ENCODE measurements at regions not wholly inside any gene's neighbourhood (a gene's known extent, or its start where the extent isn't known, plus 50 kb on each side); places are given as distances from the start of the nearest gene placed in this dataset.
A peak's percentile ranks its signal among the peaks of the same experiment; 100 is the strongest.
"Not testable (repeated sequence)": the region's sequence is repeated elsewhere in the genome, so short reads cannot be mapped to it uniquely, and the experiment has no call there.

DNA sequence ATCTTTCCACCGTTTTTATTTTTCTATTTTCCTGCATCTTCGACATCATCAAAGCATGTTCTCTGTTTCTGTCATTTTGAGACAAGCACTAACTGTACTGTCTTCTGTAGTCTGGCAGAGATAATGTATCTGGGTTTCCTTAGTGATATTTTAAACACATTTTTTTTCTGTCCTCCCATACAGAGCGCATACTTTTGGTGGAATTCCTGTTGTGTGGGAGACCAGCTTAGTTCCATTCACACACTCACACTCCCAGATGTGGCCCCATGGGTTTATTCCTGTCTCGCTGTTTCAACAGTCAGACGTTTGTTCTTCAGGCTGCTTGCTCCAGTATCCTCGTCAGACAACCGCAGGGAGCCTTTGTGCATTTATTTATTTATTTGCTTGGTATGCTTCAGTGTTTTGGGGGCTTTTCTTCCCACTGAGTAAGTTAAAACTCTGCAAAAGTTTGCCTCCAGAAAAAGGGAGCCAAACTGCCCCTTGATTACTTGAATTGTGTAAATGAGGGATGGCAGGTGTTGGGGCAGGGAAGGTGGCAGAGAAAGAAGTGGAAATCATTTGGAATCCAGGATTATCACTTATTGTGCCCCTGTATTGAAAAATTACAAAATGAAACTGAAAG lies 456.8 kb upstream of the KLF6 start:
- DNase-seq (peak in 1 of 2 donors; percentile 87), ATAC-seq (peak; percentile 82 to 92 (median 90))
- Histone ChIP-seq H3K27ac (peak overlapping the region; percentile 72 to 96 (median 89)), H3K4me1 (peaks cover 0 to 62% (median 46%) of the 10 kb centered on the region in 9 donors), H3K4me3 (peak overlapping the region in 9 of 10 donors; percentile 10 to 56 (median 45)), H3K27me3 (no peaks in the 10 kb centered on the region), H3K36me3 (no peaks in the 10 kb centered on the region), H3K9me3 (peaks cover 0 to 6% (median 2%) of the 10 kb centered on the region in 11 donors)
- intact Hi-C loops (cut with DNase I) = loop anchor here in 7 of 10 donors (1.0 to 10.0 kb wide), 17 partner anchors 41 to 525 kb away; no protein-coding TSS in a partner anchor
- WGBS, 2 donors = 11 to 20% methylated on average over 7 of the region's 7 CpGs
- TF ChIP-seq, protein P1, sequence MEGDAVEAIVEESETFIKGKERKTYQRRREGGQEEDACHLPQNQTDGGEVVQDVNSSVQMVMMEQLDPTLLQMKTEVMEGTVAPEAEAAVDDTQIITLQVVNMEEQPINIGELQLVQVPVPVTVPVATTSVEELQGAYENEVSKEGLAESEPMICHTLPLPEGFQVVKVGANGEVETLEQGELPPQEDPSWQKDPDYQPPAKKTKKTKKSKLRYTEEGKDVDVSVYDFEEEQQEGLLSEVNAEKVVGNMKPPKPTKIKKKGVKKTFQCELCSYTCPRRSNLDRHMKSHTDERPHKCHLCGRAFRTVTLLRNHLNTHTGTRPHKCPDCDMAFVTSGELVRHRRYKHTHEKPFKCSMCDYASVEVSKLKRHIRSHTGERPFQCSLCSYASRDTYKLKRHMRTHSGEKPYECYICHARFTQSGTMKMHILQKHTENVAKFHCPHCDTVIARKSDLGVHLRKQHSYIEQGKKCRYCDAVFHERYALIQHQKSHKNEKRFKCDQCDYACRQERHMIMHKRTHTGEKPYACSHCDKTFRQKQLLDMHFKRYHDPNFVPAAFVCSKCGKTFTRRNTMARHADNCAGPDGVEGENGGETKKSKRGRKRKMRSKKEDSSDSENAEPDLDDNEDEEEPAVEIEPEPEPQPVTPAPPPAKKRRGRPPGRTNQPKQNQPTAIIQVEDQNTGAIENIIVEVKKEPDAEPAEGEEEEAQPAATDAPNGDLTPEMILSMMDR (IDR thresholded peaks at IDR 0.05) = no peak

DNA sequence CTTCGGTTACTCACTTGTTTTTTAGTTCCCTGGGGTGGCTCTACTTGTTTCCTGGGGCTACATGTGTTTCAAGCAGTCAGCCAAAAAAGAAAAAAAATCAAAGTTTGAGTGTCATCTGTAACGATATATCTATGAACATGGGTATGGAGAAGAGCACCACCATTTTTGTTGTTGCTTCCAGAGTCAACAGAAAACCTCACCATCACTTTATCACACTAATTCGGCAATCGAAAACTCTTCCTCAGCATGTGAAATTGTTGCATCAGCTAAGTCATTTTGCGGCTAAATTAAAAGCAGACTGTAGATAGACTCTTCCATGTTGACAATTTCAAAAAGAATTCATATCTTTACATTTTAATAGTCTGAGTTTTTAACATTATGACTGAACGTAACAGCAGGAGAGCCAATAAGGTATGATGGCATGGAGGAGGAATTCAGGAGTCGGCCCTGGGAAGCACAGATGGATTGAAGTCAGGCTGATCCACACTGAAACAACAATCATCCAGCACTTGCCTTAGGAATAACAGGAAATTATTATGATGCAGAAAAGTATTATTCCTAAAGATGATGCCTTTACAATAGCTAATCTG lies 455.7 kb upstream of the KLF6 start:
- intact Hi-C loops (cut with DNase I) = loop anchor here in 7 of 10 donors (1.0 to 10.0 kb wide), 16 partner anchors 104 to 527 kb away; no protein-coding TSS in a partner anchor
- Histone ChIP-seq H3K4me3 (peak overlapping the region in 6 of 10 donors; percentile 2 to 56 (median 46)), H3K4me1 (peaks cover 0 to 54% (median 46%) of the 10 kb centered on the region in 9 donors), H3K36me3 (no peaks in the 10 kb centered on the region), H3K27ac (peak overlapping the region; percentile 19 to 96 (median 88)), H3K9me3 (peaks cover 0 to 9% (median 3%) of the 10 kb centered on the region in 11 donors), H3K27me3 (no peaks in the 10 kb centered on the region)
- 67 to 71% methylated on average over 7 of the region's 7 CpGs for WGBS, 2 donors
- DNase-seq (no peak), ATAC-seq (peak in 3 of 8 donors; percentile 33 to 49 (median 34))
- TF ChIP-seq, protein P1 (IDR thresholded peaks at IDR 0.05) = no peak

DNA sequence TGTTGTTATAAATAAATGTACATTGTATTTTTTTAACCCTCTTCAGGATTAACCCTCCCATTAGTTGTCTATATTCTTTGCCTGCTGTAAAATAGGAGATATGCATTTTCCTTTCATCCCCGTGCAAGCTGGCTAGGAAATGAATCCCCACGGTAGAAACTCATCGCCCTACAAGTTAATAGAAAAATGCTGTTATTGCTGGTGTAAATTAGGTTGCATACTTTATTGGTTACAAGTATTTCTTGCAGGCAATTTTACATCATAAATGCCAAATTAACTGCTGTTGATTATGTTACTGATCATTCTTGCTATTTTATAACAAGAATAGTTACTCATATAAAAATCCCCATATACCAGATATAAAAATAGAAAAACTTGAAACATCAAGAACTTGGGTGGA lies 454.2 kb upstream of the KLF6 start:
- H3K4me1 ChIP-seq = peaks cover 0 to 44% (median 36%) of the 10 kb centered on the region in 9 donors
- TF ChIP-seq, protein P1 (IDR thresholded peaks at IDR 0.05) = no peak
- H3K36me3 ChIP-seq = peaks cover 0 to 9% (median 0%) of the 10 kb centered on the region in 9 donors
- H3K27me3 ChIP-seq = no peaks in the 10 kb centered on the region
- H3K27ac ChIP-seq = peak overlapping the region in 1 of 10 donors; percentile 96
- peaks cover 0 to 9% (median 3%) of the 10 kb centered on the region in 11 donors for H3K9me3 ChIP-seq
- H3K4me3 ChIP-seq = no peak overlapping the region
- ATAC-seq (no peak), DNase-seq (no peak)
- WGBS, 2 donors = 93 to 96% methylated on average over 3 of the region's 3 CpGs
- intact Hi-C loops (cut with DNase I) = no loop called here

DNA sequence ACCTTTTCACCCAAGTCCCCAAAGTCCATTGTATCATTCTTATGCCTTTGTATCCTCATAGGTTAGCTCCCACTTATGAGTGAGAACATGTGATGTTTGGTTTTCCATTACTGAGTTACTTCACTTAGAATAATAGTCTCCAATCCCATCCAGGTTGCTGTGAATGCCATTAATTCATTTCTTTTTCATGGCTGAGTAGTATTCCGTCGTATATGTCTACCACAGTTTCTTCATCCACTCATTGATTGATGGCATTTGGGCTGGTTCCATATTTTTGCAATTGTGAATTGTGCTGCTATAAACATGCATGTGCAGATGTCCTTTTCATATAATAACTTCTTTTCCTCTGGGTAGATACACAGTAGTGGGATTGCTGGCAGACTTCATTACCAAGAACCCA lies 451.9 kb upstream of the KLF6 start:
- DNase-seq; H3K36me3 ChIP-seq; H3K27me3 ChIP-seq; ATAC-seq; intact Hi-C loops (cut with DNase I); H3K4me3 ChIP-seq; H3K27ac ChIP-seq: not testable (repeated sequence)
- peaks cover 0 to 22% (median 16%) of the 10 kb centered on the region in 9 donors for H3K4me1 ChIP-seq
- WGBS, 2 donors = 97 to 99% methylated on average over 2 of the region's 2 CpGs
- H3K9me3 ChIP-seq = peaks cover 0 to 23% (median 7%) of the 10 kb centered on the region in 11 donors
